IMR-90 (cell line): ENCODE measurements at regions not wholly inside any gene's neighbourhood (a gene's known extent, or its start where the extent isn't known, plus 50 kb on each side); places are given as distances from the start of the nearest gene placed in this dataset.

Experiments used
- ATAC-seq: fragments of 200-7000 bp; cut with Tn5 transposase; 2 replicates; pipeline ENCODE4 v1.9.1; 2020; ENCODE audit warnings: low read depth, mild to moderate bottlenecking, moderate library complexity
- BruUV-seq: library from RNA; stranded (reverse); fragments of 400-500 nt; replicated peaks from 2 replicates; lab custom pipeline; 2021; lab: Mats Ljungman, UMichigan
- CTCF ChIA-PET: fragments of 300-600 bp; formaldehyde crosslinking; extraction: SDS; loops from one replicate; lab custom pipeline; 2021; ENCODE audit warnings: antibody characterized with exemption; lab: Yijun Ruan, JAX
- POLR2A ChIA-PET: fragments of 300-600 bp; sonication (Branson Sonifier 250); formaldehyde crosslinking; loops from one replicate; lab custom pipeline; 2022; ENCODE audit warnings: antibody characterized with exemption; ENCODE audit not compliant: unreplicated experiment; lab: Charles Lee
- DNase-seq: peaks from one replicate; pipeline ENCODE4 v3.0.0; 2013
- H2AFZ ChIP-seq: replicated peaks from 2 replicates; pipeline ENCODE3; 2013; ENCODE audit warnings: low read length, mild to moderate bottlenecking; ENCODE audit not compliant: poor library complexity
- H2AK5ac ChIP-seq: 2 replicates; pipeline ENCODE4 v1.6.1; 2013; ENCODE audit warnings: low read depth, low read length, inconsistent platforms
- H2AK9ac ChIP-seq: replicated peaks from 2 replicates; pipeline ENCODE3; 2013; ENCODE audit warnings: mild to moderate bottlenecking, low read depth, low read length, moderate library complexity; ENCODE audit not compliant: poor library complexity
- H2BK120ac ChIP-seq: 2 replicates; pipeline ENCODE4 v1.6.1; 2013; ENCODE audit warnings: low read depth, low read length, inconsistent platforms
- H2BK15ac ChIP-seq: 3 replicates; pipeline ENCODE4 v1.6.1; 2013; ENCODE audit warnings: low read depth, low read length, inconsistent platforms
- H2BK20ac ChIP-seq: 2 replicates; pipeline ENCODE4 v1.6.1; 2013; ENCODE audit warnings: low read depth, mild to moderate bottlenecking, inconsistent platforms, low read length, moderate library complexity
- H2BK5ac ChIP-seq: 2 replicates; pipeline ENCODE4 v1.6.1; 2013; ENCODE audit warnings: mild to moderate bottlenecking, low read depth, low read length, inconsistent platforms; ENCODE audit not compliant: poor library complexity, severe bottlenecking
- H3K14ac ChIP-seq: replicated peaks from 2 replicates; pipeline ENCODE4 v1.6.1; 2013; ENCODE audit warnings: low read depth, low read length, inconsistent platforms
- H3K18ac ChIP-seq: 2 replicates; pipeline ENCODE4 v1.6.1; 2013; ENCODE audit warnings: low read depth, low read length, control low read depth
- H3K23ac ChIP-seq: 2 replicates; pipeline ENCODE4 v1.6.1; 2013; ENCODE audit warnings: low read depth, low read length, inconsistent platforms
- H3K27ac ChIP-seq: 2 replicates; pipeline ENCODE4 v1.5.1; 2013; ENCODE audit warnings: mild to moderate bottlenecking, control low read depth, low read length; ENCODE audit not compliant: insufficient read depth
- H3K27me3 ChIP-seq: 2 replicates; pipeline ENCODE4 v1.6.1; 2013; ENCODE audit warnings: low read length; ENCODE audit not compliant: control insufficient read depth, insufficient read depth
- H3K36me3 ChIP-seq: 2 replicates; pipeline ENCODE4 v1.6.1; 2013; ENCODE audit warnings: low read length, mixed read lengths; ENCODE audit not compliant: control insufficient read depth, insufficient read depth
- H3K4ac ChIP-seq: 2 replicates; pipeline ENCODE4 v1.6.1; 2013; ENCODE audit warnings: low read depth, low read length, inconsistent platforms
- H3K4me1 ChIP-seq: 2 replicates; pipeline ENCODE4 v1.6.1; 2013; ENCODE audit warnings: low read length, mixed read lengths; ENCODE audit not compliant: control insufficient read depth, insufficient read depth
- H3K4me2 ChIP-seq: 2 replicates; pipeline ENCODE4 v1.6.1; 2013; ENCODE audit warnings: low read depth, mild to moderate bottlenecking, control low read depth, low read length, moderate library complexity
- H3K4me3 ChIP-seq: 2 replicates; pipeline ENCODE4 v1.5.1; 2013; ENCODE audit warnings: low read depth, mild to moderate bottlenecking, control low read depth, low read length, moderate library complexity; ENCODE audit not compliant: insufficient read depth
- H3K56ac ChIP-seq: 2 replicates; pipeline ENCODE4 v1.6.1; 2013; ENCODE audit warnings: low read length, inconsistent platforms; ENCODE audit not compliant: insufficient read depth; ENCODE audit errors: extremely low read depth
- H3K79me1 ChIP-seq, 2 experiments: 2 replicates each; pipeline ENCODE4 v1.6.1; 2013; ENCODE audit warnings: low read length in 2 of 2, inconsistent platforms in 1 of 2, low read depth in 1 of 2
- H3K9ac ChIP-seq: 2 replicates; pipeline ENCODE4 v1.6.1; 2013; ENCODE audit warnings: low read depth, low read length, control low read depth
- H3K9me1 ChIP-seq: 2 replicates; pipeline ENCODE4 v1.6.1; 2013; ENCODE audit warnings: low read length, inconsistent platforms; ENCODE audit not compliant: insufficient read depth
- H3K9me3 ChIP-seq: 2 replicates; pipeline ENCODE4 v1.6.1; 2013; ENCODE audit warnings: low read length; ENCODE audit not compliant: control insufficient read depth, insufficient read depth
- H4K20me1 ChIP-seq: 2 replicates; pipeline ENCODE4 v1.6.1; 2013; ENCODE audit warnings: low read length, inconsistent platforms; ENCODE audit not compliant: insufficient read depth
- H4K5ac ChIP-seq: 2 replicates; pipeline ENCODE4 v1.6.1; 2013; ENCODE audit warnings: mild to moderate bottlenecking, low read depth, low read length, control low read depth
- H4K8ac ChIP-seq, 2 experiments: 2 replicates each; pipeline ENCODE4 v1.6.1; 2013; ENCODE audit warnings: low read depth in 2 of 2, low read length in 2 of 2, control low read depth in 1 of 2, inconsistent platforms in 1 of 2
- H4K91ac ChIP-seq: 2 replicates; pipeline ENCODE4 v1.6.1; 2013; ENCODE audit warnings: low read depth, low read length, inconsistent platforms; ENCODE audit not compliant: insufficient read depth
- BHLHE40 ChIP-seq: fragments of 150-350 bp; IDR thresholded peaks from 2 replicates; pipeline ENCODE4 v1.6.1; 2016; ENCODE audit warnings: mild to moderate bottlenecking, low read depth, low read length
- CEBPB ChIP-seq: IDR thresholded peaks from 2 replicates; pipeline ENCODE4 v1.6.1; 2012; ENCODE audit warnings: low read depth, low read length, improper control_type of control experiment
- CHD1 ChIP-seq: IDR thresholded peaks from 2 replicates; pipeline ENCODE4 v1.6.1; 2012; ENCODE audit warnings: low read depth, low read length, improper control_type of control experiment
- ELK1 ChIP-seq: fragments of 150-350 bp; IDR thresholded peaks from 2 replicates; pipeline ENCODE4 v1.6.1; 2016; ENCODE audit warnings: low read depth, mild to moderate bottlenecking, low read length, moderate library complexity, borderline replicate concordance
- FOS ChIP-seq: fragments of 150-350 bp; IDR thresholded peaks from 2 replicates; pipeline ENCODE4 v1.6.1; 2016; ENCODE audit warnings: low read depth, low read length
- MAFK ChIP-seq: IDR thresholded peaks from 2 replicates; pipeline ENCODE4 v1.6.1; 2012; ENCODE audit warnings: low read depth, low read length, improper control_type of control experiment
- MAZ ChIP-seq: IDR thresholded peaks from 2 replicates; pipeline ENCODE4 v1.6.1; 2012; ENCODE audit warnings: low read depth, mild to moderate bottlenecking, low read length, improper control_type of control experiment, moderate library complexity, borderline replicate concordance
- MXI1 ChIP-seq: IDR thresholded peaks from 2 replicates; pipeline ENCODE4 v1.6.1; 2012; ENCODE audit warnings: low read depth, mild to moderate bottlenecking, low read length, moderate library complexity, borderline replicate concordance
- NFE2L2 ChIP-seq: fragments of 150-350 bp; IDR thresholded peaks from 2 replicates; pipeline ENCODE4 v1.6.1; 2016; ENCODE audit warnings: low read depth, mild to moderate bottlenecking, low read length
- POLR2A ChIP-seq: IDR thresholded peaks from 2 replicates; pipeline ENCODE4 v1.6.1; 2012; ENCODE audit warnings: mild to moderate bottlenecking, low read depth, low read length
- RAD21 ChIP-seq: IDR thresholded peaks from 2 replicates; pipeline ENCODE4 v1.6.1; 2012; ENCODE audit warnings: low read length, improper control_type of control experiment
- RCOR1 ChIP-seq: IDR thresholded peaks from 2 replicates; pipeline ENCODE4 v1.6.1; 2012; ENCODE audit warnings: mild to moderate bottlenecking, low read length, improper control_type of control experiment; ENCODE audit not compliant: insufficient replicate concordance
- RFX5 ChIP-seq: IDR thresholded peaks from 2 replicates; pipeline ENCODE4 v1.8.0; 2012; ENCODE audit warnings: low read depth, mild to moderate bottlenecking, low read length, moderate library complexity
- SMC3 ChIP-seq: fragments of 150-350 bp; IDR thresholded peaks from 2 replicates; pipeline ENCODE4 v1.6.1; 2016; ENCODE audit warnings: low read depth, mild to moderate bottlenecking, antibody characterized with exemption, low read length, moderate library complexity
- USF2 ChIP-seq: fragments of 150-350 bp; IDR thresholded peaks from 2 replicates; pipeline ENCODE4 v1.6.1; 2017; ENCODE audit warnings: mild to moderate bottlenecking, antibody characterized with exemption, low read length, low read depth
- WGBS, 2 experiments: methylation state at CpG; one replicate each; pipeline versions ENCODE4 v1.1.5 to v1.1.7; 2013; ENCODE audit warnings: missing lambda C conversion rate in 2 of 2; ENCODE audit not compliant: insufficient read length in 1 of 2; ENCODE audit errors: extremely low coverage in 2 of 2; 5-methylcytosine and 5-hydroxymethylcytosine counted together
- dilution Hi-C: fragments of 300-500 bp; cut with HindIII; formaldehyde crosslinking; loops from one replicate; pipeline ENCODE4 v1.14.3; 2018; ENCODE audit warnings: low sequenced_read_pairs; ENCODE audit not compliant: unreplicated experiment
- in situ Hi-C: fragments of 300-500 bp; cut with MboI; formaldehyde crosslinking; loops from 3 replicates; pipeline ENCODE4 v1.14.3; 2019; ENCODE audit warnings: low sequenced_read_pairs, inconsistent platforms, mixed read lengths
- intact Hi-C: fragments of 100-400 bp; cut with micrococcal nuclease; formaldehyde crosslinking; loops from 2 replicates; pipeline ENCODE4 v1.10.0; 2022
- TF ChIP-seq, protein P1 (sequence below): conservative IDR thresholded peaks from 2 replicates; pipeline ENCODE4 v1.5.1; 2012; ENCODE audit warnings: mild to moderate bottlenecking, low read depth, low read length, improper control_type of control experiment

- Histone ChIP-seq H3K56ac (no peak overlapping the region), H3K23ac (no peak overlapping the region), H2AK9ac (no peak overlapping the region), H3K79me1 (no peaks in the 10 kb centered on the region), H3K4ac (no peak overlapping the region), H3K9me1 (no peaks in the 10 kb centered on the region), H4K20me1 (no peaks in the 10 kb centered on the region), H3K4me3 (no peak overlapping the region), H3K27ac (no peak overlapping the region), H3K27me3 (peaks cover 32% of the 10 kb centered on the region), H4K91ac (no peak overlapping the region), H2AK5ac (no peak overlapping the region), H3K4me1 (no peaks in the 10 kb centered on the region), H3K14ac (no peak overlapping the region), H3K36me3 (no peaks in the 10 kb centered on the region), H2BK120ac (no peak overlapping the region), H3K18ac (no peak overlapping the region), H3K4me2 (no peak overlapping the region), H2AFZ (no peak overlapping the region), H4K5ac (no peak overlapping the region), H2BK15ac (no peak overlapping the region), H3K9ac (no peak overlapping the region), H4K8ac (no peak overlapping the region), H2BK20ac (no peak overlapping the region), H2BK5ac (no peak overlapping the region), H3K9me3 (no peaks in the 10 kb centered on the region)
- TF ChIP-seq MAZ: no peak
- no peak for TF ChIP-seq CHD1
- no peak for TF ChIP-seq RAD21
- no peak for TF ChIP-seq RCOR1
- TF ChIP-seq FOS: no peak
- no peak for TF ChIP-seq RFX5
- TF ChIP-seq NFE2L2: no peak
- no peak for TF ChIP-seq CEBPB
- no peak for TF ChIP-seq POLR2A
- no peak for TF ChIP-seq BHLHE40
- TF ChIP-seq USF2: no peak
- TF ChIP-seq ELK1: no peak
- no peak for TF ChIP-seq MXI1
- no peak for TF ChIP-seq MAFK
- TF ChIP-seq, protein P1, sequence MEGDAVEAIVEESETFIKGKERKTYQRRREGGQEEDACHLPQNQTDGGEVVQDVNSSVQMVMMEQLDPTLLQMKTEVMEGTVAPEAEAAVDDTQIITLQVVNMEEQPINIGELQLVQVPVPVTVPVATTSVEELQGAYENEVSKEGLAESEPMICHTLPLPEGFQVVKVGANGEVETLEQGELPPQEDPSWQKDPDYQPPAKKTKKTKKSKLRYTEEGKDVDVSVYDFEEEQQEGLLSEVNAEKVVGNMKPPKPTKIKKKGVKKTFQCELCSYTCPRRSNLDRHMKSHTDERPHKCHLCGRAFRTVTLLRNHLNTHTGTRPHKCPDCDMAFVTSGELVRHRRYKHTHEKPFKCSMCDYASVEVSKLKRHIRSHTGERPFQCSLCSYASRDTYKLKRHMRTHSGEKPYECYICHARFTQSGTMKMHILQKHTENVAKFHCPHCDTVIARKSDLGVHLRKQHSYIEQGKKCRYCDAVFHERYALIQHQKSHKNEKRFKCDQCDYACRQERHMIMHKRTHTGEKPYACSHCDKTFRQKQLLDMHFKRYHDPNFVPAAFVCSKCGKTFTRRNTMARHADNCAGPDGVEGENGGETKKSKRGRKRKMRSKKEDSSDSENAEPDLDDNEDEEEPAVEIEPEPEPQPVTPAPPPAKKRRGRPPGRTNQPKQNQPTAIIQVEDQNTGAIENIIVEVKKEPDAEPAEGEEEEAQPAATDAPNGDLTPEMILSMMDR: no peak
- no peak for TF ChIP-seq SMC3
- POLR2A ChIA-PET: no interaction called here
- CTCF ChIA-PET: no interaction called here
- WGBS, 2 experiments: no CpG with 5 or more reads among the region's 8 CpGs
- no TSS peak for BruUV-seq
- no peak for DNase-seq
- intact Hi-C loops (no loop called here), in situ Hi-C loops (no loop called here), dilution Hi-C loops (no loop called here)
- no peak for ATAC-seq
These were observed 101.2 kb upstream of the ERG start for GRCh38 chr21:38599381-38599975.
